ENCODE measurements at regions not wholly inside any gene's neighbourhood (a gene's known extent, or its start where the extent isn't known, plus 50 kb on each side); places are given as distances from the start of the nearest gene placed in this dataset.
"Not testable (repeated sequence)": the region's sequence is repeated elsewhere in the genome, so short reads cannot be mapped to it uniquely, and the experiment has no call there.

DNA sequence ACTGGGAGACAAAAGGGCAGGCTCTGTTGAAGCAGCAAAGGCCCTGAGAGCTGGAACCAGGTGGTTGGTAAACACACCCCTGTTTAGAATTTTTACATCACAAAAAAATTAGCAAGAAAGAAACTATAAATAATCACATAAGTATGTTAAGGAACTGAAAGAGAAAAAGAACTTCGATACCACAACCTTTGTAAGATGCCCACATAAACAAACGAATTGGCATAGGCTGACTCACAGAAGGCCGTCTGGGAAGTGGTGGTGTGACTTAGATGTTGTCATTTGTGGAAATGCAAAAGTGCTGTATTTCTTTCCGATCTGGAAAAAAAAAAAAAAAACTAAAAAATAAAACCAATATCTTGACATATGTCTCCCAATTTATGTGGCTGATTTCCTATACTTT lies 235.1 kb downstream of the USP46 start:
- no TSS peak for BruUV-seq (replicated peaks)
- CTCF ChIA-PET = no interaction called here
- no peak overlapping the region for H3K4me3 Mint-ChIP-seq (ENCODE audit: low read depth, unreplicated experiment)

GRCh38 chr4:52425751-52426326 lies 233.3 kb downstream of the USP46 start:
- no peaks in the 10 kb centered on the region for H3K9me3 Mint-ChIP-seq (ENCODE audit: low read depth, unreplicated experiment)
- TF ChIP-seq, protein P1, sequence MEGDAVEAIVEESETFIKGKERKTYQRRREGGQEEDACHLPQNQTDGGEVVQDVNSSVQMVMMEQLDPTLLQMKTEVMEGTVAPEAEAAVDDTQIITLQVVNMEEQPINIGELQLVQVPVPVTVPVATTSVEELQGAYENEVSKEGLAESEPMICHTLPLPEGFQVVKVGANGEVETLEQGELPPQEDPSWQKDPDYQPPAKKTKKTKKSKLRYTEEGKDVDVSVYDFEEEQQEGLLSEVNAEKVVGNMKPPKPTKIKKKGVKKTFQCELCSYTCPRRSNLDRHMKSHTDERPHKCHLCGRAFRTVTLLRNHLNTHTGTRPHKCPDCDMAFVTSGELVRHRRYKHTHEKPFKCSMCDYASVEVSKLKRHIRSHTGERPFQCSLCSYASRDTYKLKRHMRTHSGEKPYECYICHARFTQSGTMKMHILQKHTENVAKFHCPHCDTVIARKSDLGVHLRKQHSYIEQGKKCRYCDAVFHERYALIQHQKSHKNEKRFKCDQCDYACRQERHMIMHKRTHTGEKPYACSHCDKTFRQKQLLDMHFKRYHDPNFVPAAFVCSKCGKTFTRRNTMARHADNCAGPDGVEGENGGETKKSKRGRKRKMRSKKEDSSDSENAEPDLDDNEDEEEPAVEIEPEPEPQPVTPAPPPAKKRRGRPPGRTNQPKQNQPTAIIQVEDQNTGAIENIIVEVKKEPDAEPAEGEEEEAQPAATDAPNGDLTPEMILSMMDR (IDR thresholded peaks at IDR 0.05; ENCODE audit: unreplicated experiment) = no peak
- intact Hi-C loops (cut with micrococcal nuclease; ENCODE audit: unreplicated experiment) = no loop called here
- no peaks in the 10 kb centered on the region for H3K4me1 Mint-ChIP-seq (ENCODE audit: low read depth, unreplicated experiment)
- no peak overlapping the region for H3K4me3 Mint-ChIP-seq (ENCODE audit: low read depth, unreplicated experiment)
- H3K27ac Mint-ChIP-seq (ENCODE audit: unreplicated experiment) = no peak overlapping the region
- H3K27me3 Mint-ChIP-seq (ENCODE audit: unreplicated experiment) = no peaks in the 10 kb centered on the region
- no peak for DNase-seq
- H3K36me3 Mint-ChIP-seq (ENCODE audit: insufficient read depth, unreplicated experiment) = no peaks in the 10 kb centered on the region
- CTCF ChIA-PET = no interaction called here
- BruUV-seq (replicated peaks) = no TSS peak

More for the DNA sequence above, 235.1 kb downstream of the USP46 start:
- Mint-ChIP-seq H3K27ac (ENCODE audit: unreplicated experiment) (no peak overlapping the region), H3K36me3 (ENCODE audit: insufficient read depth, unreplicated experiment) (no peaks in the 10 kb centered on the region), H3K4me1 (ENCODE audit: low read depth, unreplicated experiment) (no peaks in the 10 kb centered on the region), H3K9me3 (ENCODE audit: low read depth, unreplicated experiment) (peaks cover under 1% of the 10 kb centered on the region), H3K27me3 (ENCODE audit: unreplicated experiment) (no peaks in the 10 kb centered on the region)
- TF ChIP-seq, protein P1 (IDR thresholded peaks at IDR 0.05; ENCODE audit: unreplicated experiment) = no peak
- intact Hi-C loops (cut with micrococcal nuclease; ENCODE audit: unreplicated experiment) = no loop called here
- no peak for DNase-seq

DNA sequence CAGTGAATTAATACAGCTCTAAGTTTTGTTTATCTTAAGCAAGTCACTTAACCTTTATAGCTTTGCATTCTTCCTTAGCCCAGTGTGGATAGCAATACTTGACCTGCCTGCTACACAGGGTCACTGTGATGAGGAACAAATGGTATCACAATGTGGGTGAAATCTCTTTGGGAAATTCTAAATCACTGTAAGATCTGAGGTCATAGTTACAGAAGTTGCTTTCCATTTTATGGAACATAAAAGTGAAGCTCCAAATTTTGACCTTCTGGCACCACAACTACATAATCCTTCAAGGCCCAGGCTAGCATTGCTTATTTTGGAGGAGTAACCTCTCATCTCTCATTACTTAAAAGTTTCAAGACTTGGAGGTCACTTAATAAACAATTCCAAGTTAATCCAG lies 227.7 kb downstream of the USP46 start:
- no peak overlapping the region for H3K27ac Mint-ChIP-seq (ENCODE audit: unreplicated experiment)
- CTCF ChIA-PET = interaction anchor here (0.6 kb wide), 1 partner anchor 77 kb away, joined by 5 read pairs; no protein-coding TSS in a partner anchor
- no peaks in the 10 kb centered on the region for H3K4me1 Mint-ChIP-seq (ENCODE audit: low read depth, unreplicated experiment)
- H3K27me3 Mint-ChIP-seq (ENCODE audit: unreplicated experiment) = no peaks in the 10 kb centered on the region
- BruUV-seq (replicated peaks) = no TSS peak
- H3K9me3 Mint-ChIP-seq (ENCODE audit: low read depth, unreplicated experiment) = no peaks in the 10 kb centered on the region
- TF ChIP-seq, protein P1 (IDR thresholded peaks at IDR 0.05; ENCODE audit: unreplicated experiment) = no peak
- H3K4me3 Mint-ChIP-seq (ENCODE audit: low read depth, unreplicated experiment) = no peak overlapping the region
- intact Hi-C loops (cut with micrococcal nuclease; ENCODE audit: unreplicated experiment) = no loop called here
- H3K36me3 Mint-ChIP-seq (ENCODE audit: insufficient read depth, unreplicated experiment) = no peaks in the 10 kb centered on the region
- no peak for DNase-seq

DNA sequence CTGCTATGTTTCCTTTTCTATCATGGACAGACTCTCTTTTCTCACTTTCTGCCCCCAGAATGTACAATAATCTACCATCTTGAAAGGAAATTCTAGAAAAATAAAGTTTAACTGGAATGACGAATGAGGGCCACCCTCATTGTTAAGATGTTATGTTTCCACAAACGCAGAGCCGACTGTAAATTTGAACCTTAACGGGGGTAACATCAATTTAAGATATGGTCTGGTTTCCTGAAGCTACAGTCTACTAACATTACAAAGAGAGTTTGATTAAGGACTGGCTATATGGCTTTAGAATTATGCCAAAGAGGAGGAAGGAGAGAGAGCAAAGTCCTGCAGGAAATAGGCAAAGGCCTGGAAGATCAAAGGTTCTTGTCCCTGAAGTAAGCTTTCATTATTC lies 227.2 kb downstream of the USP46 start:
- Mint-ChIP-seq H3K27ac (ENCODE audit: unreplicated experiment) (no peak overlapping the region), H3K4me3 (ENCODE audit: low read depth, unreplicated experiment) (no peak overlapping the region), H3K36me3 (ENCODE audit: insufficient read depth, unreplicated experiment) (no peaks in the 10 kb centered on the region), H3K9me3 (ENCODE audit: low read depth, unreplicated experiment) (no peaks in the 10 kb centered on the region), H3K4me1 (ENCODE audit: low read depth, unreplicated experiment) (no peaks in the 10 kb centered on the region), H3K27me3 (ENCODE audit: unreplicated experiment) (no peaks in the 10 kb centered on the region)
- CTCF ChIA-PET = no interaction called here
- no peak for DNase-seq
- intact Hi-C loops (cut with micrococcal nuclease; ENCODE audit: unreplicated experiment) = no loop called here
- BruUV-seq (replicated peaks) = no TSS peak
- TF ChIP-seq, protein P1 (IDR thresholded peaks at IDR 0.05; ENCODE audit: unreplicated experiment) = no peak

DNA sequence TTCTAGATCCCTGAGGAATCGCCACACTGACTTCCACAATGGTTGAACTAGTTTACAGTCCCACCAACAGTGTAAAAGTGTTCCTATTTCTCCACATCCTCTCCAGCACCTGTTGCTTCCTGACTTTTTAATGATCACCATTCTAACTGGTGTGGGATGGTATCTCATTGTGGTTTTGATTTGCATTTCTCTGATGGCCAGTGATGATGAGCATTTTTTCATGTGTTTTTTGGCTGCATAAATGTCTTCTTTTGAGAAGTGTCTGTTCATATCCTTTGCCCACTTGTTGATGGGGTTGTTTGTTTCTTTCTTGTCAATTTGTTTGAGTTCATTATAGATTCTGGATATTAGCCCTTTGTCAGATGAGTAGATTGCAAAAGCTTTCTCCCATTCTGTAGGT lies 216.6 kb downstream of the USP46 start:
- H3K36me3 Mint-ChIP-seq (ENCODE audit: insufficient read depth, unreplicated experiment); DNase-seq; H3K4me3 Mint-ChIP-seq (ENCODE audit: low read depth, unreplicated experiment); intact Hi-C loops (cut with micrococcal nuclease; ENCODE audit: unreplicated experiment); CTCF ChIA-PET; H3K27ac Mint-ChIP-seq (ENCODE audit: unreplicated experiment); H3K27me3 Mint-ChIP-seq (ENCODE audit: unreplicated experiment); BruUV-seq (replicated peaks); H3K9me3 Mint-ChIP-seq (ENCODE audit: low read depth, unreplicated experiment); H3K4me1 Mint-ChIP-seq (ENCODE audit: low read depth, unreplicated experiment): not testable (repeated sequence)
